ENCODE measurements at regions not wholly inside any gene's neighbourhood (a gene's known extent, or its start where the extent isn't known, plus 50 kb on each side); places are given as distances from the start of the nearest gene placed in this dataset.

- intact Hi-C loops (cut with micrococcal nuclease), result no loop called here
- H3K9ac ChIP-seq (ENCODE audit: low read length), result no peak overlapping the region
- no peaks in the 10 kb centered on the region for H4K20me1 ChIP-seq (ENCODE audit: insufficient read depth)
- DNase-seq (ENCODE audit: low read depth, low spot score), result no peak
- H3K4me1 ChIP-seq (ENCODE audit: control insufficient read depth in 1 of 2, insufficient read depth in 2 of 2, low read length in 2 of 2), result peaks cover 7 to 15% of the 10 kb centered on the region in 2 experiments
- no peaks in the 10 kb centered on the region for H3K9me3 ChIP-seq (ENCODE audit: control insufficient read depth in 1 of 2, insufficient read depth in 1 of 2, low read depth in 1 of 2, low read length in 2 of 2)
- no peak for ATAC-seq
- no peaks in the 10 kb centered on the region for H3K79me2 ChIP-seq (ENCODE audit: insufficient read depth, low read length)
- no peak overlapping the region for H3K4me2 ChIP-seq (ENCODE audit: low read length)
- ChIA-PET CTCF (interaction anchor here (2.2 kb wide), 1 partner anchor 14 kb away, joined by 4 read pairs; no protein-coding TSS in a partner anchor), RAD21 (ENCODE audit: low non-redundant PET in 1 of 2, low total read pairs in 2 of 2, uncharacterized antibody in 2 of 2, unreplicated experiment in 2 of 2) (no interaction called here), POLR2A (interaction anchor here (1.0 kb wide), 1 partner anchor 9 kb away, joined by 3 read pairs; no protein-coding TSS in a partner anchor)
- H3K4me3 ChIP-seq (replicated peaks in 1 of 2; ENCODE audit: low read depth in 1 of 2, low read length in 2 of 2), result no peak overlapping the region
- no peak overlapping the region for H3K27ac ChIP-seq (ENCODE audit: low read depth, low read length)
- no peaks in the 10 kb centered on the region for H3K36me3 ChIP-seq (ENCODE audit: control insufficient read depth in 1 of 2, insufficient read depth in 2 of 2, low read length in 2 of 2)
- TF ChIP-seq, protein P1, sequence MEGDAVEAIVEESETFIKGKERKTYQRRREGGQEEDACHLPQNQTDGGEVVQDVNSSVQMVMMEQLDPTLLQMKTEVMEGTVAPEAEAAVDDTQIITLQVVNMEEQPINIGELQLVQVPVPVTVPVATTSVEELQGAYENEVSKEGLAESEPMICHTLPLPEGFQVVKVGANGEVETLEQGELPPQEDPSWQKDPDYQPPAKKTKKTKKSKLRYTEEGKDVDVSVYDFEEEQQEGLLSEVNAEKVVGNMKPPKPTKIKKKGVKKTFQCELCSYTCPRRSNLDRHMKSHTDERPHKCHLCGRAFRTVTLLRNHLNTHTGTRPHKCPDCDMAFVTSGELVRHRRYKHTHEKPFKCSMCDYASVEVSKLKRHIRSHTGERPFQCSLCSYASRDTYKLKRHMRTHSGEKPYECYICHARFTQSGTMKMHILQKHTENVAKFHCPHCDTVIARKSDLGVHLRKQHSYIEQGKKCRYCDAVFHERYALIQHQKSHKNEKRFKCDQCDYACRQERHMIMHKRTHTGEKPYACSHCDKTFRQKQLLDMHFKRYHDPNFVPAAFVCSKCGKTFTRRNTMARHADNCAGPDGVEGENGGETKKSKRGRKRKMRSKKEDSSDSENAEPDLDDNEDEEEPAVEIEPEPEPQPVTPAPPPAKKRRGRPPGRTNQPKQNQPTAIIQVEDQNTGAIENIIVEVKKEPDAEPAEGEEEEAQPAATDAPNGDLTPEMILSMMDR (IDR thresholded peaks at IDR 0.05 in 2 of 3, conservative IDR thresholded peaks at IDR 0.05 in 1 of 3; ENCODE audit: borderline replicate concordance in 1 of 3, insufficient read depth in 1 of 3, low read depth in 2 of 3, low read length in 2 of 3), result no peak
- TF ChIP-seq EGR1 (IDR thresholded peaks at IDR 0.05; ENCODE audit: low read depth), result no peak
- TF ChIP-seq FOSL1 (IDR thresholded peaks at IDR 0.05; ENCODE audit: low read depth), result no peak
- TF ChIP-seq REST (IDR thresholded peaks at IDR 0.05; ENCODE audit: low read depth), result no peak
- TF ChIP-seq POLR2AphosphoS5 (IDR thresholded peaks at IDR 0.05; ENCODE audit: low read depth, low read length), result no peak
- TF ChIP-seq ATF3 (IDR thresholded peaks at IDR 0.05), result no peak
- TF ChIP-seq ZFX (IDR thresholded peaks at IDR 0.05), result no peak
- no peak for TF ChIP-seq ZNF274 (IDR thresholded peaks at IDR 0.05; ENCODE audit: low read depth, low read length)
- TF ChIP-seq JUND (IDR thresholded peaks at IDR 0.05), result no peak
- TF ChIP-seq, protein P2, sequence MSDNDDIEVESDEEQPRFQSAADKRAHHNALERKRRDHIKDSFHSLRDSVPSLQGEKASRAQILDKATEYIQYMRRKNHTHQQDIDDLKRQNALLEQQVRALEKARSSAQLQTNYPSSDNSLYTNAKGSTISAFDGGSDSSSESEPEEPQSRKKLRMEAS (IDR thresholded peaks at IDR 0.05), result no peak
- TF ChIP-seq EZH2phosphoT487 (IDR thresholded peaks at IDR 0.05; ENCODE audit: borderline replicate concordance), result no peak
- H3K27me3 ChIP-seq (ENCODE audit: insufficient read depth, low read length), result no peaks in the 10 kb centered on the region
- H3K9me2 ChIP-seq (ENCODE audit: insufficient read depth), result no peaks in the 10 kb centered on the region
- H2AFZ ChIP-seq (ENCODE audit: low read depth, low read length, poor library complexity, severe bottlenecking), result peak overlapping the region; percentile 40
- no TSS peak for BruUV-seq (replicated peaks)
Observed at GRCh38 chr10:114771749-114772148, 49.8 kb upstream of the FHIP2A start.
